Astrocyte (in vitro differentiated cells and primary cell): ENCODE measurements at regions not wholly inside any gene's neighbourhood (a gene's known extent, or its start where the extent isn't known, plus 50 kb on each side); places are given as distances from the start of the nearest gene placed in this dataset.

ENCODE experiments used
- CTCF ChIP-seq: IDR thresholded peaks from 2 replicates; pipeline ENCODE4 v1.5.1; 2011; ENCODE audit warnings: low read depth, mild to moderate bottlenecking, inconsistent platforms, low read length, moderate library complexity; ENCODE audit not compliant: insufficient read depth
- EZH2 ChIP-seq: IDR thresholded peaks from 2 replicates; pipeline ENCODE4 v1.6.1; 2012; ENCODE audit warnings: mild to moderate bottlenecking, low read length, inconsistent platforms; ENCODE audit not compliant: insufficient read depth

GRCh38 chr10:47136866-47137265 lies 163.1 kb upstream of the GDF10 start:
- no peak for TF ChIP-seq CTCF
- TF ChIP-seq EZH2, result no peak
